Umbilical cord (tissue), 1 donor: ENCODE measurements at regions not wholly inside any gene's neighbourhood (a gene's known extent, or its start where the extent isn't known, plus 50 kb on each side); places are given as distances from the start of the nearest gene placed in this dataset.
A peak's percentile ranks its signal among the peaks of the same experiment; 100 is the strongest.
"Not testable (repeated sequence)": the region's sequence is repeated elsewhere in the genome, so short reads cannot be mapped to it uniquely, and the experiment has no call there.

Experiments
- DNase-seq: peaks from one replicate; pipeline ENCODE4 v3.0.0-alpha.2; 2015; ENCODE audit warnings: low spot score

- no peak for DNase-seq
Measured at GRCh38 chr4:72779241-72779640, 210.2 kb upstream of the ADAMTS3 start.

GRCh38 chr4:72777436-72777835 is 208.4 kb upstream of the ADAMTS3 start:
- DNase-seq = no peak

DNA sequence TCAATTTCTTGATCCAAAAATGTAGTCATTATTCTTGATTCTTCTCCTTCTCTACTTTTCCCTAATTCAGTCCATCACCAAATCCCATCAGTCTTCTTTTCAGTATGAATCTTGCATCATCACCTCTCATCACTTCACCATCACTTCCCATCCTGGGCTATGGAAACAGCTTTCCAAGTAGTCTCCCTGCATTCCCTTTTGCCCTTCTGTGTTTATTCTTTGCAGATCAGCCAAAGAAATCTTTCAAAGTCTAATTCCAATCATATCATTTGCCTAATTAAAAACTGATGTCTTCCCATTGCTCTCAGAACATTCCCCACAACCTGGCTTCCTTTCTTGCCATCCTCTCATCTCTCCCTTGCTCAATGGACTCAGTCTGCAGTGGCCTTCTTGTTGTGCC is 201.7 kb upstream of the ADAMTS3 start:
- no peak for DNase-seq

DNA sequence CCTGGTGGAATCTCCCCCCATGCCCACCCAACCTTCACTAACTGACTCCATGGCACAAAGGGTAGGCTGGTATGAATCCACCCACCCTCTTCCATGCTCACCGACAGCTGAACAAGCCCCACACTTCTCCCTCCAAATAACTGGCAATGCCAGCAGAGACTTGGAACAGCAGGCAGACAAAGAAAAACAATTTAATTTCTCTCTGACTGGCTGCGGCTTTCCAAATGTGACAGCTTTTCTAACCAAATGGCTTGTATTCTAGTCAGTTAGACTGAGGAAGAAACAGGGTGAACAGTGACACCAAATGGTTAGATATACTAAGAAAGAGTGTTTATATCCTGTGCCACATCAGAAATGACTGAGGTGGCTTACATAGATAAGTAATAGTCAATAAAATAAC is 199.3 kb upstream of the ADAMTS3 start:
- DNase-seq = no peak

DNA sequence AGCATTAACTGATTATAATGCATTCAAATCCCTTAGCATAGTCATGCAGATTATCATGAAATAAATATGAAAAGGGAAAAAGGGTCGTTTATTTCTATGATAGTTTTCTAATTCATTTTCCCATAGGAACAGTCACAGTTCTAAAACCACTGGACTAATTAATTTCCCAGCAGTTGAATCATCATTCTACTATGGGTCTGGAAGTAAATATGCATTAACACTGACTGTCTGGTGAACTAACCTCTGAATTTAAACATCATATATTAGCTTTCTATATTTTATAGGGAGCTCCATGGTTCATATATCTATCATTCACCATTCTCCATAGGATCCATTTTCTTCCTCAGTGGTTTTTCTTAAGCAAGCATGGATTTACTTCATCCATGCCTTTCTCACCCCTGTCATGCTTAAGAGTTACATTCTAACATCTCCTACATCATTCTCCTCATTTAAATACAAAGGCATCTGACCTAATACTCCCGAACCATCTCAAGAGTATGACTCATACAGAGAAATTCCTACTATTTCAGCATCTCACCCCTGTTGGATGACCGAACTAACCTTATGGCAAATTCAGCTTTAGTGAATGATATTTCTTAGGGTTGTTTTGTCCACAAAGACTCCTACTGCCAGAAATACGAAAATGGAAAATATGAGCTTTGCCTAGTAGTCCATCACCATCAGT is 198.7 kb upstream of the ADAMTS3 start:
- no peak for DNase-seq

DNA sequence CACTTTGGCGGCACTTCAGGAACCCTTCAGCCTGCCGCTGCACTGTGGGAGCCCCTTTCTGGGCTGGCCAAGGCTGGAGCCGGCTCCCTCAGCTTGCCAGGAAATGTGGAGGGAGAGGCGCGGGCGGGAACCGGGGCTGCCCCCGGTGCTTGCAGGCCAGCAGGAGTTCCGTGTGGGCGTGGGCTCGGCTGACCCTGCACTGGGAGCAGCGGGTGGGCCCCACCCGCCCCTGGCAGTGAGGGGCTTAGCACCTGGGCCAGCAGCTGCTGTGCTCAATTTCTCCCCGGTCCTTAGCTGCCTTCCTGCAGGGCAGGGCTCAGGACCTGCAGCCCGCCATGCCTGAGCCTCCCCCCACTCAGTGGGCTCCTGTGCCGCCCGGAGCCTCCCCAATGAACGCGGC is 196.8 kb upstream of the ADAMTS3 start:
- not testable (repeated sequence) for DNase-seq

DNA sequence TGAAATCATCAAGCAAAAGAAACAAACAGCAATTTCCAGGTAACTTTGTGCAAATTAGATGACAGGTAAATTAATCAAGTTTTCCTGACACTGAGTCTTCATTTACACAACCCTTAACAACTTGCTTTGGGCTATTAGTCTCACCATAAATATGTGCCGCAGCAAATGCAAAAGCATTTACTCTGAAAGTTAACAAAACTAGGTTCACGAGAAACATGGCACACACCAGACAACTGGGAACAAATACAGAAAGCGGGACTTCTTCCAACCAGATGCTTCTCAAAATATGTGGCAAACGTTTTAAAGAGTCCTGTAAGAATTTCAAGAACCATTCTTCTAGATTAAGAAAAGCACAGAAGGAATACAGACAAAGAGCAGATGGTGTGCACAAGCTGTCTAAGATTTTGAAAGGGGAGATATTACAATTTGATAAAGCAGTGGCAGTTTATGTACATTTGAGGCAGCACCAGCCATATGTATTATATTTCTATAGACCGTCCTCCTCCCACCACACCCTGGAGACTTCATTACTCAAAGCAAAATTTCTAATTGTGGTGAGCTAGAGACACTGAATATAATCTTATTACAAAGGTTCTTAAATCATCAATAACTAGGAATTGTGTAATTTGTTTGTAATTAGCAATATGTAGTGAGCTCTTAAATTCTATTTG is 192.5 kb upstream of the ADAMTS3 start:
- DNase-seq = peak; percentile 21

DNA sequence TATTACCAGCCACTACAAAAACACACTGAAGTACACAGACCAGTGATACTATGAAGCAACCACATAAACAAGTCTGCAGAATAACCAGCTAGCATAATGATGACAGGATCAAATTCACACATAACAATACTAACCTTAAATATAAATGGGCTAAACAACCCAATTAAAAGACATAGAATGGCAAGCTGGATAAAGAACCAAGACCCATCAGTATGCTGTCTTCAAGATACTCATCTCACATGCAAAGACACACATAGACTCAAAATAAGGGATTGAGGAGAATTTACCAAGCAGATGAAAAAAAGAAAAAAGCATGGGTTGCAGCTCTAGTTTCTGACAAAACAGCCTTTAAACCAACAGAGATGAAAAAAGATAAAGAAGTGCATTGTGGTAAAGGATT is 184.4 kb upstream of the ADAMTS3 start:
- DNase-seq = not testable (repeated sequence)

DNA sequence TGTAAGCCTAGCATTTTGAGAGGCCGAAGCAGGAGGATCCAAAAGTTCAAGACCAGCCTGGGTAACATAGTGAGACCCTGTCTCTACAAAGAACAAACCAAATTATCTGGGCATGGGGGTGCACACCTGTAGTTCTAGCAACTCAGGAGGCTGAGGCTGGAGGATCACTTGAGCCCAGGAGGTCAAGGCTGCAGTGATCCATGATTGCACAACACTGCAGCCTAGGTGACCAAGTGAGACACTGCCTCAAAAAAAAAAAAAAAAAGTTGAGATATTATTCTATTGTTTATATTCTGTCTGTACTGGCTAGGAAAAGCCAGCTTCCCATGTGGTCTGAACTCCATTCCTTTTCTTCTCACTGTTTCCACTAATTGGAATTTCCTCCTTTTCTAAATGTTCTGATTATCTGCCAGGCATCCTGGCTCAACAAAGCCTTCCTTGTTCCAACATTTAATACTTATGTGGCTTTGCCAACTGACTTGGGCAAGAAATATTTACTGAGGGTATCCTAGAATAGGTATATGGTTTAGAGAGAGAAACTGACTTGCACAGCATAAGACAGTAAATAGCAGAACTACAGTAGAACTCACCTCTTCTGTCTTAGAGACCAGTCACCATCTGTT is 175.2 kb upstream of the ADAMTS3 start:
- DNase-seq = no peak

- DNase-seq = no peak
Measured at GRCh38 chr4:72743078-72743477, 174.1 kb upstream of the ADAMTS3 start.

DNA sequence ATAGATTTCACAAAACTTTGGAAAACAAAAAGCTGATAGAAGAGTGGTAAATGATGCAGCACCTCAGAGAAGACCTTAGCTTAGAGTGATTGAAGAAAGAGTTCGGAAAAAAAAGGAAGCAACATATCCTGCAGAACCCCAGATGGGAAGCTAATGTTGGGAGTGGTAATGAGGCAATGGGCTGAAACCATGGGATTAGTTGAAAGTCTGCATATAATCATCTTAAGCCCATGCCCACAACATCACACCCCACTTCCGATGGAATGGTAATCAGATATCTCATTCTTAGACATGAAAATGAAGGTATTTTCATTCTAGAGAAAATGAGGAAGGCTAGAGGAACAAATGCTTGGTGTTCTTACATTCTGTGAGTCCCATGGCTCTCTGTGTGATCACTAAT is 146.3 kb upstream of the ADAMTS3 start:
- no peak for DNase-seq

DNA sequence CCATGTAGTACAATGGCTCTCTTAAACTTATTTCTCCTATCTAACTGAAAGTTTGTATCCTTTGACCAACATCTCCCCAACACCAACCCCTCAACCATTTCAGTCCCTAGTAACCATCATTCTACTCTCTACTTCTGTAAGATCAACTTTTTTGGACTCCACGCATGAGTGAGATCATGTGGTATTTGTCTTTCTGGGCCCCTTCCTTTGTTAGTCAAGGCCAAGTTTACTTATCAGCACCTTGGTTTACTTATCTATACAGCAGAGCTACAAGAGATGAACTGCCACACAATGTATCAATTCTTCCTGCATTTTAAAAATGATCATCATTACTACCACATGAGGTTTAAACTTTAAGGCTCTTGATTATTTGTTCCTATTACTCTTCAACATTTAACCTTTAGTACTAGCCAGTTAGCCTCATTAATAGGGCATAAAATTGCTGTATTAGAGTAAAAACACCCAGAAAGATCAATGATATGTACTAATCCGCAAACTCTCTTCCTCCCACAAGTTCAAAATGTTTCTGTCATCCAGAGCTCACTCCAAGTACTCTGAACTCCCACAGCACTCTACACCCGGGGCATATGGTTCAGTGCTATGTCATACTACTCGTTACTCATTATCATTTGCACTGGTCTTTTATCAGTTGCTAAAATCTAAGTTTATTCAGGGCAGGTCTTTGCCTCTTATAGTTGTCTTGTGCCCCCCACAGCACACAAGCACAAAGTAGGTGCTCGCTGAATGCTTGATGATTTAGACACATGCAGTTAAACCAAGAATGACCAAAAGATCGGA is 145.7 kb upstream of the ADAMTS3 start:
- DNase-seq = no peak

DNA sequence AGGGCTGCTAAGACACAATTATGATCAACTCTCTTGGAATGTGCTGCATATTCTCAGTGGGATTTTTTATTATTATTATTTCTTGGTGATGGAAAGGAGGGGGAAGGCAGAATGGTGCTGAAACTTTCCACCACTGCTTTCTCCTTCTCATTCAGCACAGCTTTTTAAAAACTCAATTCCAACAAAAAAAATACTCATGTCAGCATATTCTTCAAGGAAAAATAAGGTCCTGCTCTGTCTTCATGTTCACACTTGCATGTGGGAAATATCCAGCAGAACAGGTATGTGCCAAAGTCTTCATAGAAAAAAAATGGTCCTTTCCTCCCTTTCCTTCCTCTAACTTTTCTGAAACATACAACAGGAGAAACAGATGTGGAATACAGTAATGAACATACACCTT is 144.0 kb upstream of the ADAMTS3 start:
- peak; percentile 15 for DNase-seq

GRCh38 chr4:72709475-72709874 is 140.5 kb upstream of the ADAMTS3 start:
- DNase-seq = no peak

GRCh38 chr4:72706684-72707083 is 137.7 kb upstream of the ADAMTS3 start:
- no peak for DNase-seq

DNA sequence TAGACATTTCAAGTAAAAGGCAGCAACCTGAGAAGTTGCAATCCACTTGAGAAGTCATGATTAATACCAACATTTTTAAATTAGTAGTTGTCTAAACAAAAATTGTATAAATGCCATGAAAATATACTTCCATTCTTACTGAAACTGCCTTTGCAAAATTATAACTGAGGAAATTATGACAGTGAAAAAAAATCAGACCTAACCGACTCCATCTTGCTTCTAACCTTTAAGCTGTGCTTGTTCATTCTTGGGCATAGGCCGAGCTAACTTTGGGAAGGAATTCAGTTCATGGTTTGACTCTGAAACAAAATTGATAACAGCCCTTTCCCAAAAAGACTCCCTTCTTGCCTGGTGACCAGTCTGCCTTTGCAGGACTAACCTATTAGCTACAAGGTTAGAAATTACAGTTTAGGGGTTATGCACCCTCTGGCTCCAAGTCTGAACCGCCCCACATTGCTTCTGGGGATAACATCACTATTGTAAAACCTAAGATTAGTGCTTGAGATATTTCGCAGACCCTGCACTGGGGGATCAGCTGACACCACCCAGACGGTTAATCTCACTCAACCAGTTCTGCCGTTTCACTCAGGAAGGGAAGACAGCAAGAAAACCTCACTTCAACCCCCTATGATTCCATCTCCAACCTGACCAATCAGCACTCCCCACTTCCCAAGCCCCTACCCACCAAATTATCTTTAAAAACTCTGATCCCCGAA is 136.1 kb upstream of the ADAMTS3 start:
- peak; percentile 50 for DNase-seq

GRCh38 chr4:72702948-72703347 is 133.9 kb upstream of the ADAMTS3 start:
- no peak for DNase-seq

DNA sequence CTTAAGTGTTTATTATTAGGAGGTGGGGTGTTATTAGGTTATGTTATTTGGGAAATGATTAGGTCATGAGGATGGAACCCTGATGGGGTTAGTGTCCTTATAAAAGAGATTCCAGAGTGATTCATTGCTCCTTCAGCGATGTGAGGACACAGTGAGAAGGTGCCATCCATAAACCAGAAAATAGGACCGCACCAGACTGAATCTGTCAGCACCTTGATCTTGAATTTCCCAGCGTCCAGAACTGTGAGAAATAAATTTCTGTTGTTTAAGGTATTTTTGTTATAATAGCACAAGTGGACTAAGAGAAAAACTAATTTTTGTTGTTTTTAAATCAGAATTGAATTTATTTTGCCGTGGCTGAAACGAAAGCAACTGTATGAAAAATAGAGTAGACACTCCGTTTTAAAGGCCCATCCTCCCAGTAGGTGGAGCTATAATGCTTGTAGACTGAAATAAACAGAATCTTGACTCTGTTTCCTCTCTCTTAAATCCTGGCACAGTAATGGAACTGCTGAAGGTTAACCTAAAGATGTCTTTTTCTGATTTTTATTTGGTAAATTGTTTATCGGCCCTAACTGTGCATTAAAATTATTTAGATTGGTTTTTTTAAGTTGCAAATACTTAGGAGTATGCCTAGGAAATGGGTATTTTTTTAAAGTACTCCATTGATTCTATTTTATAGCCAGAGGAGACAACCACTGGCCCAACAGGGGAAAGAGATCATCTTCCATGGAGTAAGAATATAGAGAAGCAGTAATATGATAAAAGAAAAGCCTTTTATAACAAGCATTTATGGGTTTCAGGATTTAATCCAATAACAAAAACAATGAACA is 133.2 kb upstream of the ADAMTS3 start:
- DNase-seq = peak; percentile 63

DNA sequence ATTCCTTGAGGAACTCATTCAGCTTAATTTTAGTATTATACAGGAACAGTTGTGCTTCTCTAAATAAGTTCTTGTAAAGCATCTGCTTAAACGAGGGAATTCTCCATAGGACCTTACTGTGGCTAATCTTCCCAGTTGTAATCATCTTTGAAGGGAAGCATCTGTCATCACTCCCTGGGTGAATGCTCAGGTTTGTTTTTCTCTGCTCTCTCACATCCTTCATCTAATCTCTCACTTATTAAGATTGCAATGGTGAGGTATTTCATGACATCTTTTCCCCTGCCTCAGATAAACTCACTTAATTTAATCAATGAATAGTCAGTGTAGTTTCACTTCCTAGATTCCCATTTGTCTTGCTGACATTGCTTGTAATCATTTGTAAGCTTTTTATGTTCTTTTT is 121.8 kb upstream of the ADAMTS3 start:
- no peak for DNase-seq

DNA sequence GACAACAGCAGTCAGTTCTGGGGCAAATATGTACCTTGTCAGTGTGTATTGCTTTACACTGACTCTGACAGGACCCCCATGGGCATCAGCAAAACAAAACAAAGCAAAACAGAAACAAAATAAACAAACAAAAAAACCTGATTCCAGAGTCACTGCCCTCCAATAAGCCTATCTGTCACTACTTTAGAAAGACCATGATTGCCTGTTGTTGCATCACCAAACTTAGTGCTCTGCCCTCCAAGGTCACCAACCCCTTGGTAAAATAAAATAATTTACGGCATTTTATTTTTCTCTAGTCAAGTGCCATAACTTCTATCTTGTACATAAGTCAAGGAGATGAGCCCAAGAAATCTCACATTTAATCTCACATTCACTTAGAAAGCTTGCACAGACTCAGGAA is 120.9 kb upstream of the ADAMTS3 start:
- no peak for DNase-seq

- not testable (repeated sequence) for DNase-seq
Measured at GRCh38 chr4:72686390-72686789, 117.4 kb upstream of the ADAMTS3 start.
